Activated CD4-positive, alpha-beta T cell treated with anti-CD3 and anti-CD28 coated beads, Interleukin-2, Interleukin-6, amounts not matched to agents 100 ng/mL and 50 ng/mL, durations not matched to agents 16 hours and 8 hours (primary cell): ENCODE measurements at regions not wholly inside any gene's neighbourhood (a gene's known extent, or its start where the extent isn't known, plus 50 kb on each side); places are given as distances from the start of the nearest gene placed in this dataset.

Experiments
- DNase-seq: peaks from one replicate; pipeline ENCODE4 v3.0.0-alpha.2; 2020

DNA sequence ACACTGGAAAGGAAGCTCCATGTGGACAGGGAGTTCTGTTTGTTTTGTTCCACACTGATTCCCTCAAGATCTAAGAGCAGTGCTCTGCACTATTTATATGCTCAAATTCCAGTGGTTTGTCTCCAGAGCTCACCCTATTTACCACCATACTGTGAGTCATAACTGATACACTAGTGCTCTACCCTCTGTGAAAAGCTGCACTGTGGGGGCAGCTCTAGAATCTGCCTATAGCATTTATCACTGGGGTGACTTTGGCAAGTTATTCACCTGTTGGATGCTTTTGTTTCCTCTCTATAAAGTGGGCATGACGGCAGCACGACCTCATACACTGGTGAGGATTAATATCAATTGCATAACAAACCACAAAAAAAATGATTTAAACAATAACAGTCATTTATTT, 307.8 kb downstream of the NR2F1-AS1 start:
- DNase-seq: no peak

DNA sequence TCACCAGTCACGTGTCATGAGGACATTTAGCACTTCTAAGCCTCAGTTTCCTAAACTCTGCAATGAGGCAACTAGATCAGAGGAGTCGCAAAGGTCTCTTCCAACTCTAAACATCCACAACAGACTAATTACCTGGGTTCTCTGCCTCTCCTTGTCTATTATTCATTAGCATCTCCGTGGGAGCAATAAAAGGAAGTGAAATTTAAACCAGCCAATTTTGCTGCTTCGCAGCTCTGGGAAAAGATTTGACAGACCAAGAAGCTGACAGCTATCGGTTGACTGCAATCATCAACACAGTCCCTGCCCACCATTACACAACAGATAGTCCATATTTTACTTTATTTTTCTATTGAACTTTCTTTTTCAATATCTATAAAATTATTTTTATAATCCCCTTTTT, 308.9 kb downstream of the NR2F1-AS1 start:
- DNase-seq: no peak

DNA sequence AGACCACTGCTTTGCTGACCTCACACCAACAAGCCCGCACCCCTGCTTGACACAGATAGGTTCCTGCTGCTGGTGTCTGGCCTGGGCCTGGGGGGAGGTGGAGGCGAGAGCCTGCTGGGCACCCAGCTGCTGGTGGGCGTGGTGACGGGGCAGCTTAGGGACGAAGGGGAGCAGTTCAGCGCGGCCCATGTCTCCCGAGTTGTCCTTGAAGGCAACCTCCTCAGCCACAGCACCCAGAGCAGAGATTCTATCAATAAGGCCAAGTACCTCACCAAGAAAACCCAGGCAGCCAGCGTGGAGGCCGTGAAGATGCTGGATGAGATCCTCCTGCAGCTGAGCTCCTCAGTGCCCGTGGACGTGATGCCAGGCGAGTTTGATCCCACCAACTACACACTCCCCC, 313.3 kb downstream of the NR2F1-AS1 start:
- DNase-seq: no peak

DNA sequence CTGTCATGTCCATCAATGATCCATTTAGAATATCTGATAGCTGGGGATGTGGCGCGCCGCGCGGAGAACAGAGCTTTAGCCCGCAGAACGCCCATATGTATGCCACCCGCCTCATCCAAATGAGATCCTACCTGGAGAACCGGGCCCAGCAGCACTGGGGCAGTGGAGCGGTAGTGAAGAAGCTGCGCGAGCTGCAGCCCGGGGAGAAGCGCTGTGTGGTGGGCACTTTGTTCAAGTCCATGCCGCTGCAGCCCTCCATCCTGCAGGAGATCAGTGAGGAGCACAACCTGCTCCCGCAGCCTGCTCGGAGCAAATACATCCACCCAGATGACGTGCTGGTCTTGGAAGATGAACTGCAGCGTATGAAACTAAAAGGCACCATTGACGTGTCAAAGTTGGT, 313.7 kb downstream of the NR2F1-AS1 start:
- DNase-seq: no peak

DNA sequence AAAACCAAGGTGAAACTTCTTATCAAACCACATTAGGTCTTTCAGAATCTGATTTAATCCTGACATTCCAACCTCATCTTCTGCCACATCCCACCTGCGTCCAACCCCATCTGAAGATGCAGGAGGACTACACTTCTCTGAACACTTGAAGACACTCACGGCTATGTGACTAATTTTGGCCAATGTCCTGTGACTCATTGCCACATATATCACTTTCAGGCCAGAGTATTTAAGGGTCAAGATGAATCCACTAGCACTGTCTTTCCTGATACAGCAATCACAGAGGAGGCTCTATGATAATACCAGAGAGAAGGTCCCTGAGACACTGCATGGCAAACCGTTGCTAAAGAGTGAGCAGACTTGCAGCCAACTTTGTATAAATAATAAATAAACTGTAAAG, 323.4 kb downstream of the NR2F1-AS1 start:
- DNase-seq: no peak

DNA sequence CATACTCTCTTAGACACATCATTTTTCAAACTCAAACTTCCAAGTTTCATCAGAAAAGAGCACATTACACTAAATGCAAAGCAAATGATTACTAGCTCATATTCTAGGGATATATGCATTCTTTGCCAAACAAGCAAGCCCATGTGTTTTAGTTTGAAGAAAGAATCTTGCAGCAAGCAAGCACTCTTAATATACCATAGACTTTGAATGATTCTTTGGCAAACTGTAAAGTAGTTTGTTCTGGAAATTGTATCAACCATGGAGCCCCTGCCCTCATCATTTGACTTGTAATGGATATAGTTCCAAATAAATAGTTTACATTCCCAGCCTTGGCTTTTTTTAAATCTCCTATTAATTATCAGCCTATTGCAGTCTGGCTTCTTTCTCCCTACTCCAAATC, 325.2 kb downstream of the NR2F1-AS1 start:
- DNase-seq: no peak

DNA sequence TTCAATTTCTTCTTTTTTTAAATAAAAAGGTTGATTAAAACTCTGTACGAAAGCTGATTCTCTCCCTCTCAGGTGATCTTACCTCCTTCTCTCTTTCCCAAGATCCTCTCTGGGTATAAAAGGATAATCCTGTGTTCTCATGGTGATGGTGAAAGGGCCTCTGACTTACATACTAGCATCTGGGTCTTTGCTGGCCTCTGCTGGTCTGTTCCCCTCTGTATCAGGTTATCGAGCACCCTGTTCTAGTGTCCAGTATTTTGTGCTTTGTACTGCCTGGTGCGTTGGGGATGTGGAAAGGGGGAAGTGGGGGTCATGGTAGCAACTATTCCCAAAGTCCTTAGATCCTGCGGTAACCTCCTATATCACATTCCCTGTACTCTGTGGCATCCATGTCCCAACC, 328.9 kb downstream of the NR2F1-AS1 start:
- no peak for DNase-seq

DNA sequence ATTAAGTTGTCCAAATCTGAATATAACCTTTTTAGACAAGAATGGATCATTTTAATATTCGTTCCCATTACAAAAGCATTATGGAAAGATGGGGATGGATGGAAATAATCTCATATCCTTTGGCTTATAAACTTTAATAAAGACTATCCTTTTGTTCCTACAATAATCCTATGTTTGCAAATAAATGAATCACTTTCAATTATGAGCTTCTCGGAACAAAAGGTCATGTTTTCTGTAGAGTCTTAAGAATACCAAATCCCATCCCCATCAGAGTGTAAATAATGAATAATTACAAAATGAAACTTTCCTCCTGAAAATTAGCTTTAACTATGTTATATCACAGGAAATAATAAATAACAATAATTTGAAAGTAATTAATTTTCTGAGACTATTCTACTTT, 329.7 kb downstream of the NR2F1-AS1 start:
- DNase-seq: no peak

DNA sequence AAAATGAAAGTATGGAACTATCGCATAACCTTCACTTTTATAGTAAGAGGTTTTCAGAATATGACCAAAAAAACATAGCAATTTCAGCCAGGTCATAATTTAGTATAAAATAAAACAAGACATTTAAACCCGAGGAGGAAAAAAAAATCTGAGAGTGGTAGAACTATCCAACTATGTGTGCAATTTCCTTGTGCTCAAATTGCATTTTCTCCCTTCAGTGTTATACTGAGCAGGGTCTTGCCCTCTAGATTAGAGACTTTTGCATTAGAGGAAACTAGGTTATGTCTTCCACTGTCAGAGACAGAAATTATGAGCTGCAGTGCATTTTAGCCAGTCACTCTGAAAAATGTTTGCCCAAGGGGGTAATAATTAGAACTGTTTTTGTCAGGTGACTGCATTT, 330.6 kb downstream of the NR2F1-AS1 start:
- no peak for DNase-seq

DNA sequence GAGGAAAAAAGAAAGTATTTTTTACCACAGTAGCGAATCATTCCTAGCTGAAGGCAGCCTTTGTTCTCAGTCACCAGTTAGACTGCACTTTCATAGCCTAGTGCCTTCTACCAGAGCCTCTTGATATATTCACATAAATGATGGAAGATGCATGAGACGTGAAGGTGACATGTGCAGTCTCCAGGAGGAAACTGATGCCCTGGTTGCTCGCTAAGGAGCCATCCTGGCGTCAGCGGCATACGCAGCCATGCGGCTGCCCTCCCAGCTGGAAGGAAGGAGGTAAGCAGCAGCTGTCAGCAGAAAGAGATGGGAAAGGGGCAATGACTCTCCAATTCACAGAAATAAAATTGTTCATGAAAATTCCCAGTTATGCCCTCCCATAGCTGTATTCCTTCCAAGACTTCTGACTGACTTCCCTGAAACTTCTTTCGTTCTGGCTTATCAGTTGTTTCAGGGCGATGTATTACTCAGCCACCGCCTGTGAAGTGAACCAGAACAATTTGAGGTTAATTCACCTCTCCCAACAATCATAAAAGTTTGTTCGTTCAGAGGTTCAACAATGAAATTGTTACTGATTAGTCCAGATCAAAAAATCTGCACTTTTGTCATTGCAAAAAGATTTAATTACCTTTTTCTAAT, 331.2 kb downstream of the NR2F1-AS1 start:
- no peak for DNase-seq

DNA sequence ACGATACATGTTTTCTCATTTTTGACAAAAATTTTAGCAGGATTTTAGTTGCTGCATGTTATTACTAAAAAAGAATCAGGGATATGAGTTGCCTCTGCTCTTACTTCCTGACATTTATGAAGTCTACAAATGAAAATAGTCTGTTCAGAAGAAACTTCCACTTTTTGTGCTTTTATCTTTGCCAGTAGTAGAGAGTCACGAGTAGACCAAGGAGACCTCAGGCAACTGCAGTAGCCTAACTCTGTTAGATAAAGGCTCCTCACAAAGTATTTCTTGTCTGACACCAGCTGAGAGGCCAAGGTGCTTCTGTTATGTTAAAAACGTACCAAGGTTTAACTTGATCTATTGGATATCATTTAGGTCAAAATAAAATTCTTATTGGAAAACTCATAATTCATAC, 333.9 kb downstream of the NR2F1-AS1 start:
- DNase-seq: no peak

DNA sequence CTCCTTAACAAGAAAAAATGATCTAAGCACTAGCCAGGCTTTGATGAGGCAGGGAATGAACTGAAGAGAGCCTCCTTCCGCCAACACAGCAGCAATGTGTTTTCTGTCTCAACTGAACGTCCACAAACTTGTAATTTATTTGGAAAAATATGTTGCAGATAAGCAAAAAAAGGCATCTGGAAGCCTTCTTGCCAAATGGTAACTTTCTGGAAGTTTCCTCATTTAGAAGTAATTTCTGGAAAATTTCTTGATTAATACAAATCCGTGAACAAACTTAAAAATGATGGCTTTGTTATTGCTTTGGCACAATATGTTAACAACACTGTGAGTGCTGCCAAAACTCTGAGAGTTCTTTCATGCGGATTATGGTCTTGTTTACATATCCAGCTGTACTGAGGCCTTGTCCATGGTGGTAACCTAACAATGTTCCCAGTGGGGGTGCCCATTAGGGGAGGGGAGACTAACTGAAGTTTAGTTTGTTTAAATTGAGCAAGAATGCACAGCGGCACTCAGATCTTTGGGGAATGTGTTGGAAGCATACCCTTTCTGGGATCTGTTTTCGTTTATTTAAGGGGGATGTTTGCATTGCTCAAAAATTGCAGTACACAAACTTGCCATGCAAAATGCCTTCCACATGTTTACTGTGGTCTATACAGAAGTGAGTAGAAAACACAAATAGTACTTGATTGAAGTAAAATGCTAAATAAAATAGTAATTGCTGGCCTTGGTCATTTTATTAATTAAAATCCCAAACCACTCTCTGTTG, 334.7 kb downstream of the NR2F1-AS1 start:
- no peak for DNase-seq

DNA sequence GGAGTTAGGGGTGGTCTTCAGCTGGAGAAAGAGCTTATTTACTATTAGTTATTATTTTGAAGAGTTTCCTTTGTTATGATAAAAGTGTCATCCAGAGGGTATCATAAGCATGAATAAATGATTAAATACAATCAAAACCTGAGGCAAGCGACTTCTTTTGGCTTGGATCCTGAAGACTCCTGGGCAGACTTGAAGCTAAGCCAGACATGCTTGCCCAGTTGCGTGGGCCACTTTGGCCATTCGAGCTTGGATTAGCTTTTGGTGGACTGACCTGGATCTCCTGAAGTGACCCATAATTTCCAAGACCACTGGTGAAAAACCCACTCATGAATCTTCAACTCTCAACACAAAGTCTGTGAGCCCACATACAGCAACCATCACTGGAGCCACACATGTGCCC, 335.8 kb downstream of the NR2F1-AS1 start:
- DNase-seq: no peak

DNA sequence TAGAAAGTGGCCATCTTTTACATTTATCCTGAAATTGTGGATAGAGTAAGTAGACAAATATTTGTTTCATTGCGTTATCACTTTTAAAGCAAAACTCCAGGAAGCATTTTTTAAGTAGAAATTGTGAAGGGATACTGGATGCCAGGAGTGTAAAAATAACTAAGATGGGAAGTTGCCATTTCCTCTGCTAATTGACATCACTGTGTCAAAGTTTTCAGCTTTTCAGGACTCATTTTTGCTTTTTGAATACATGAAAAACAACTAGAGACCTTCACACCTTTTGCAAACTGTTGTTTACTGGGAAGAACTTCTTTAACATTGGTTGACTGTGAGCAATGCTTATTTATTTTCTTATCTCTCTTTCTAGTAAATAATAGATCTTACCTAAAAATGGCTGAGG, 337.5 kb downstream of the NR2F1-AS1 start:
- no peak for DNase-seq

DNA sequence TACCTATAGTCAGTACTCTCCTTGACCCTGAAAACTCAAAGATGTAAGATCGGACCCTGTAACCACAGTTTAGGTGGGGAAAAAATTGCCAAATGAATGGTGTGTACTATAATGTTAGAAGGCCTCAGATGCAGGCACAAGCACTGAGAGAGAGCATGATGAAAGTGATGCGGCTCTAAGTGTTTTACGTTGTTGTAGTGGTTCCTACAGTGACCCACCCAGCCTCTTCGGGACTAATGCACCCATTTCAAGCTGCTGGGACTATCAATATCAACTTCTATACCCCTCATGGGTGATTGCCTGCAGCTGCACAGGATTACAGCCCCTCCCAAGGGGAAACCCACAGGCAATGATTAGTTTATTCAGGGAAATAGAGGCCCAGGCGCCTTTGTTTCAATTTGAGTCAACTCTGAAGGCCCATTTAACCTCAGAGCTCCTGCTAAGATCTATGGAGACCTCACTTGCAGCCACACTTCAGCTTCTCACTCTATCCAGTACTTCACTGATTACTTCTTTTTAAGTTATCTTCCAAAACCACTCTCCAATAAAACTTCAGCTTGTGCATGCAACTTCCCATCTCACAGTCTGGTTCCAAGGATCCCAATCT, 340.7 kb downstream of the NR2F1-AS1 start:
- peak; percentile 0 for DNase-seq

DNA sequence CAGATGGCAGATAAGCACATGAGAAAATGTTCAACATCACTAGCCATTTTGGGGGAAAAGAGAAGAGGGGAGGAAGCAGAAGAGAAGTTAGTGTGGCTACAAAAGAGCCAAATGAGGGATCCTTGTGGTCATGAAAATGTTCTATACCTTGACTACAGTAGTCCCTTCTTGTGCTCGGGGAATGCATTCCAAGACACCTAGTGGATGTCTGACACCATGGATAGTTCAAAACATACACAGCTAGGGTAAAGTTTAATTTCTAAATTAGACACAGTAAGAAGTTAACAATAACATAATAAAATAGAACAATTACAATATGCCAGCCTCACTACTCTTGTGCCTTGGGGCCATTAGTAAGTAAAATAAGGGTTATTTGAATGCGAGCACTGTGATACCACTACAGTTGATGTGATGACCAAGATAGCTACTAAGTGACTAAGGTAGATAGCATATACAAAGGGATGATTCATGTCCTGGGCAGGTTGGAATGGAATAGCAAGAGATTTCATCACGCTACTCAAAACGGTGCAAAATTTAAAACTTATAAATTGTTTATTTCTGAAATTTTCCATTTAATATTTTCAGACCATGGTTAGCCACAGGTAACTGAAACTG, 344.1 kb downstream of the NR2F1-AS1 start:
- DNase-seq: no peak

DNA sequence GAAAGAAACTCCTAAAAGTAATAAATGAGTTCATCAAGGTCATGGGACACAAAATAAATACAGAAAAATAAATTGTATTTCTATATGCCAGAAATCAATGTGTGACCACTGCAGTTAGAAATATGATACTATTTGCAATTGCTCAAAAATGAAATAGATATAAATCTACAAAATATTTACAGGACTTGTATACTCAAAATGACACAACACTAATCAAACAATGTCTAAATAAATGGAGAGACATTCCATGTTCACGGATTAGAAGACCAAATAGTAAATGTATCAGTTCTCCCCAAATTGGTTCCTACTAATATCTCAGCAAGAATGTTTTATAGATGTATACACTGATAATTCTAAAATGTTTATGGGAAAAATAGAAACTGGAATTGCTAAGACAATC, 345.3 kb downstream of the NR2F1-AS1 start:
- no peak for DNase-seq

DNA sequence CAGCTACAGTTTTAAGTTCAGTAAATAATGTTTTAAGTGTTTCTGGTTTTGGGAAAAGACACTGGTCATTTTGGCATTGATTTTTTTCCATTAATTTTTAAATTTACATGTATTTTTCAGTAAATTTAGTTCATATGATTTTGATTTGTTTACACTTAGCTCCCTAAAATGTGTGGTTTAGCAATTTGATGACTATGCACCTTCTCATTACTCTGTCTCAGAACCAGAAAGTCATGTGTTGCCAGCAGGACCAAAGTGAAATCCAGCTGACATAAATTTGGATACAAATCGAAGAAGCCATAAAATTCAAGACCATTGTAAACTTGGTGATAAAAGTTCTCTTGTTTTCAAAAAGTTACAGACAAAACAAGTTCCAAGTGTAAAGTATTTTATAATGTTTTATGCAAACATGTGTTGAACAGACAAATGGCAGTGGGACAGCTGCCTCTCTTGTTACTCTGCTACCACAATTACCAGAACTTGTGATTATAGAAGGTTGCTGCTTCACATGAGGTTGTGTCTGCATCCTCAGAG, 354.8 kb downstream of the NR2F1-AS1 start:
- DNase-seq: no peak

DNA sequence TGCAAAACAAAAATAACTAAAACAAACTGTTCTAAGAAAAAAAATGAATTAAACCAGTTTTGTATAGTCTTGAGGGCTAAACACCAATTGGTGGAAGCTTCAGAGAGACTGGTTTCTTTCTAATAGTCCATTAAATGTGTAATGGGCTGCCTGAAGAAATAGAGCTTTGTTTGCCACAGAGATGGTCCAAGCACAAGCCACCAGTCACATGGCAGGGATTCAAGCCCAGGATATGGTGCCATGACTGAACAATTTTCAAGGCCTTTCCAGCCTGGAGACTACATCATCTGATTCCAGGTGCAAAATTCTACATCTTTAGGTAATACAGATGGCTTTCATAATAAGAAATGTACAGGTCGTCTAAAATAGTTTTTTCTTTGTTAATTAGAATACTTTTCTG, 355.3 kb downstream of the NR2F1-AS1 start:
- no peak for DNase-seq

DNA sequence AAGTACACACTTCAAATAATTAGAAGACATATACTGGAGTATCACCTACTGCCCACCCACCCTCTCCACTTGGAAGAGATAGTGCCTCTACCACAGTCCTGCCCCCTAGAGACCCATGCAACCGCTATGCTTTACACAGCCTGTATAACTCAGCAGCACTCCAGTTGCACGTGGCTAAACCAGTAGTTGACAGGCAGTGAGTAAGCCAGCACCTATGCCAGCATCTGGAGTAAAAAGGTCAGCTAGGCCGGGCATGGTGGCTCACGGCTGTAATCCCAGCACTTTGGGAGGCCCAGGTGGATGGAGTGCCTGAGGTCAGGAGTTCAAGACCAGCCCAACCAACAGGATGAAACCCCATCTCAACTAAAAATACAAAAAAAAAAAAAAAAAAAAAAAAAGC, 356.4 kb downstream of the NR2F1-AS1 start:
- DNase-seq: no peak

DNA sequence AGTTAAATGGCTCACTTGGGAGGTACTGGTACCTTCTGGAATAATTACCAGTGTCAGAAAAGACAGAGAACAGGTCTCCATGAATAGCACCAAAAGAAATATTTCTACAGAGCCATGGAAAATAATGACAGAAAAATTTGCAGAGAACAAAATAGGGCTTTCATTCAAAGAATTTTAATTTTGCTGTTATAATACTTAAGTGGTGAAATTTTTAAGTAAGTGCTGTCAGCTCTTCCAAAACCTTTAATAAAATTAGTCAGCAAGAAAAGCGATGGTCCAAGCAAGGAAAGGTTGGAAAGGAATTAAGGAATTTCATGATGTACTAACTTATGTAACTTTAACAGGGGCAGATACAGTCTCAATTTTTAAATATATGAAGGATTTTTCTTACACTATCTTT, 359.2 kb downstream of the NR2F1-AS1 start:
- DNase-seq: no peak

DNA sequence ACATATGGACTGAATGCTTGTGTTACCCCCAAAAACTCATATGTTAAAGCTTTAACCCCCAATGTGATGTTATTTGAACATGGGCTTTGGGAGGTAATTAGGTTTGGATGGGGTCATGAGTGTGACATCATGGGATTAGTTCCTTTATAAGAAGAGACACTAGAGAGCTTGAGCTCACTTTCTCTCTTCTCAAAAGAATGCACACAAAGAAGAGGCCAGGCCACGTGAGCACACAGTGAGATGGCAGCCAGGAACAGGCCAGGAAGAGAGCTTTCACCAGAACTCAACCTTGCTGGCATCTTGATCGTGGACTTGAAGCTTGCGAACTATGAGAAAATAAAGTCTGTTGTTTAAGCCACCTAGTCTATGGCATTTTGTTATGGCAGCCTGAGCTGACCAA, 360.6 kb downstream of the NR2F1-AS1 start:
- DNase-seq: no peak

DNA sequence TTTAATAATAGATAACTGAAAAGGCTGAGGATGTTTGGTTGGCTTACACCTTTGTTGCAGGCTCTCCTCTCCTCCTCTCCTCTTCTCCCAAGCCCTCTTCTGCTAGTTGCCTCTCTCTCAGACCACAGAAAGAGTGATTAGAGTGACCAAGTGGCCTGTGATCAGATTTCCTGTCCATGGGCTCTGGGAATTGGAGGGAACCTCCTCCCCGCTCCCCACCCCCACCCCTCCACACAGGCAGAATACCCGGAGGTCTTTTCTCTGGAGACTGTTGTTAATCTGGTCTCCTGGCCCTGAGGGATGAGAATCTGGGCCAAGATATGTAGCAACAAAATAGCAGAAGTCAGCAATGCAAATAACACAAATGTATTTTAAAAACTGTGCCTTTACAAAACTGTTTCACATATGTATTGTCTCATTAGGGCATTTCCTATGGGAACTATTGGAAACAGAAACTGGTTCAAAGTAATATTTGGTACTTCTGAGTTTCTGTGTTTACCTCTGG, 361.3 kb downstream of the NR2F1-AS1 start:
- DNase-seq: no peak
